Spleen (tissue), 11 donors: ENCODE measurements at regions not wholly inside any gene's neighbourhood (a gene's known extent, or its start where the extent isn't known, plus 50 kb on each side); places are given as distances from the start of the nearest gene placed in this dataset.

Experiments used
- DNase-seq: peaks from one replicate; pipeline ENCODE4 v3.0.0-alpha.2; 2020
- H3K27ac ChIP-seq, 8 donors: fragments of 200-600 bp; sonication (generic) in 7 of 8; 1 replicate in 4 of 8; 2 replicates in 4 of 8; pipeline versions ENCODE4 v1.5.0 to v1.8.0; 2016 to 2021; ENCODE audit warnings: inconsistent platforms in 4 of 8, mild to moderate bottlenecking in 4 of 8, moderate library complexity in 1 of 8
- H3K27me3 ChIP-seq, 7 donors: fragments of 200-600 bp; sonication (generic) in 6 of 7; replicated peaks in 1 of 7; 1 replicate in 4 of 7; 2 replicates in 3 of 7; pipeline versions ENCODE4 v1.5.0 to v1.8.0; 2016 to 2021; ENCODE audit warnings: inconsistent platforms in 3 of 7, mild to moderate bottlenecking in 1 of 7
- H3K36me3 ChIP-seq, 6 donors: fragments of 200-600 bp; sonication (generic) in 5 of 6; 1 replicate in 4 of 6; 2 replicates in 2 of 6; pipeline versions ENCODE4 v1.5.0 to v1.8.0; 2016 to 2021; ENCODE audit warnings: inconsistent platforms in 2 of 6
- H3K4me1 ChIP-seq, 6 donors: fragments of 200-600 bp; sonication (generic) in 5 of 6; 1 replicate in 3 of 6; 2 replicates in 3 of 6; pipeline versions ENCODE4 v1.5.0 to v1.8.0; 2016 to 2021; ENCODE audit warnings: inconsistent platforms in 3 of 6
- H3K4me3 ChIP-seq, 8 donors: fragments of 200-600 bp; sonication (generic) in 7 of 8; 1 replicate in 4 of 8; 2 replicates in 4 of 8; pipeline versions ENCODE4 v1.5.0 to v1.8.0; 2016 to 2021; ENCODE audit warnings: inconsistent platforms in 4 of 8, mild to moderate bottlenecking in 4 of 8, moderate library complexity in 2 of 8
- H3K9me3 ChIP-seq, 8 donors: fragments of 200-600 bp; sonication (generic) in 7 of 8; 1 replicate in 4 of 8; 2 replicates in 4 of 8; pipeline versions ENCODE4 v1.5.0 to v1.8.0; 2016 to 2021; ENCODE audit warnings: inconsistent platforms in 4 of 8
- POLR2A ChIP-seq, 3 donors: fragments of 450-650 bp; IDR thresholded peaks; one replicate each; pipeline ENCODE4 v1.5.1; 2017; ENCODE audit warnings: antibody characterized with exemption in 3 of 3, mild to moderate bottlenecking in 1 of 3
- POLR2AphosphoS5 ChIP-seq, 3 donors: sonication (generic); formaldehyde crosslinking; IDR thresholded peaks; one replicate each; pipeline ENCODE4 v1.5.1; 2017; ENCODE audit warnings: antibody characterized with exemption in 3 of 3
- WGBS, 5 donors: extraction: QIAGEN DNeasy Blood & Tissue Kit in 3 of 5; methylation state at CpG; one replicate each; pipeline versions ENCODE4 v1.1.5 to v1.1.7; 2013 to 2018; 5-methylcytosine and 5-hydroxymethylcytosine counted together
- intact Hi-C: fragments of 100-400 bp; cut with DNase I; formaldehyde crosslinking; loops from one replicate; pipeline ENCODE4 v1.15.0; 2023; ENCODE audit warnings: low total_unique reads
- TF ChIP-seq, protein P1 (sequence below), 11 experiments: fragments of 200-600 bp in 7 of 11; fragments of 450-650 bp in 4 of 11; sonication (generic) in 4 of 11; IDR thresholded peaks in 8 of 11; conservative IDR thresholded peaks in 3 of 11; 1 replicate in 7 of 11; 2 replicates in 4 of 11; pipeline versions ENCODE4 v1.4.0 to v1.8.0; 2016 to 2021; ENCODE audit warnings: antibody characterized with exemption in 11 of 11, inconsistent platforms in 4 of 11, mild to moderate bottlenecking in 1 of 11
- donor health status: healthy with polysubstance abuse.
- donor health status: DM: no; HTN: no; CAD: no; lungs with moderate emphysema.
- donor health status: DM: no; HTN: no; CAD: no.
- donor health status: Bipolar disorder and iron deficiency.
- donor health status: healthy.
- donor health status: DM: no; HTN: no; CAD: no.
- donor health status: DM: yes; HTN: yes; CAD: no.

DNA sequence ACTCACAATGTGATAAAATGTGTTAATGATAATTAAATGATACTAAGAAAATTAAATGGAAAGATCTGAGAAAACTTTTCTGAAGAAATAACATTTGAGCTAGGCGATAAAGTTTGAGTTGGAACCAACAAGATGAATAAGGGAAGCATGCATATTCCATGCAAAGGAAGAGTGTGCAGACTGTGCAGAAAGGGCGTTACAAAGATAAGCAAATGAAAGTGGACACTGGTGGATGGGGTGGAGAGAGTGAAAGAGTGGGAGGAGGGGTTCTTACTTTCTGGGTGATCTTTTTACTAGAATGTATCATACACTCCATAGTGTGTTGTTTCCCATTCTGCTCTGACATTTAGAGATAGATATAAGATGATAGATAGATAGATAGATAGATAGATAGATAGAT is 138.7 kb downstream of the HTR1A start:
- intact Hi-C loops, result no loop called here
- Histone ChIP-seq H3K9me3 (no peaks in the 10 kb centered on the region), H3K4me1 (no peaks in the 10 kb centered on the region), H3K4me3 (no peak overlapping the region), H3K27me3 (no peaks in the 10 kb centered on the region), H3K36me3 (no peaks in the 10 kb centered on the region), H3K27ac (no peak overlapping the region)
- no peak for DNase-seq
- TF ChIP-seq POLR2A (IDR thresholded peaks at IDR 0.05), result no peak
- no peak for TF ChIP-seq POLR2AphosphoS5 (IDR thresholded peaks at IDR 0.05)
- TF ChIP-seq, protein P1, sequence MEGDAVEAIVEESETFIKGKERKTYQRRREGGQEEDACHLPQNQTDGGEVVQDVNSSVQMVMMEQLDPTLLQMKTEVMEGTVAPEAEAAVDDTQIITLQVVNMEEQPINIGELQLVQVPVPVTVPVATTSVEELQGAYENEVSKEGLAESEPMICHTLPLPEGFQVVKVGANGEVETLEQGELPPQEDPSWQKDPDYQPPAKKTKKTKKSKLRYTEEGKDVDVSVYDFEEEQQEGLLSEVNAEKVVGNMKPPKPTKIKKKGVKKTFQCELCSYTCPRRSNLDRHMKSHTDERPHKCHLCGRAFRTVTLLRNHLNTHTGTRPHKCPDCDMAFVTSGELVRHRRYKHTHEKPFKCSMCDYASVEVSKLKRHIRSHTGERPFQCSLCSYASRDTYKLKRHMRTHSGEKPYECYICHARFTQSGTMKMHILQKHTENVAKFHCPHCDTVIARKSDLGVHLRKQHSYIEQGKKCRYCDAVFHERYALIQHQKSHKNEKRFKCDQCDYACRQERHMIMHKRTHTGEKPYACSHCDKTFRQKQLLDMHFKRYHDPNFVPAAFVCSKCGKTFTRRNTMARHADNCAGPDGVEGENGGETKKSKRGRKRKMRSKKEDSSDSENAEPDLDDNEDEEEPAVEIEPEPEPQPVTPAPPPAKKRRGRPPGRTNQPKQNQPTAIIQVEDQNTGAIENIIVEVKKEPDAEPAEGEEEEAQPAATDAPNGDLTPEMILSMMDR (IDR thresholded peaks at IDR 0.05 in 8 of 11, conservative IDR thresholded peaks at IDR 0.05 in 3 of 11), result no peak
- WGBS, 5 donors, result 74 to 92% (median 78%) methylated on average over 2 of the region's 2 CpGs

DNA sequence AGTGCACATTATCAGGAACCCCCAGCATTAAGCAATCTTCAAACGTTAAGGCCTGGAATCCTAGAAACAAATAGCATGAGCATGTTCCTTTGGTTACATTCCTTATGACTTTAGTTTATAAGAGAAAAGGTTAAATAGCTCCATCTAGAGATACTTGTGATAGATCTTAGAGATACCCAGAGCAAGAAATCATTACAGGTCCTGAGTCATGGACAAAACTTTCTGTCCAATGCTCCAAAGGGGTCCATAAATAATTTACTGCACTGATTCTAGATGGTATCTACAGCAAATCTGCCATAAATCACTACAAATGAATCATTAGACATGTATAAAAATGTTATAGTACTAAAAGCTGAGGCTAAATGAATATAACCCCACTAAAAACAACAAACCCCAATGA is 139.6 kb downstream of the HTR1A start:
- intact Hi-C loops, result no loop called here
- Histone ChIP-seq H3K9me3 (no peaks in the 10 kb centered on the region), H3K36me3 (no peaks in the 10 kb centered on the region), H3K4me1 (no peaks in the 10 kb centered on the region), H3K27me3 (no peaks in the 10 kb centered on the region), H3K4me3 (no peak overlapping the region), H3K27ac (no peak overlapping the region)
- TF ChIP-seq, protein P1 (IDR thresholded peaks at IDR 0.05 in 8 of 11, conservative IDR thresholded peaks at IDR 0.05 in 3 of 11), result no peak
- no peak for TF ChIP-seq POLR2A (IDR thresholded peaks at IDR 0.05)
- TF ChIP-seq POLR2AphosphoS5 (IDR thresholded peaks at IDR 0.05), result no peak
- WGBS, 5 donors, result 21 to 54% (median 27%) methylated on average over 1 of the region's 1 CpG
- DNase-seq, result no peak

DNA sequence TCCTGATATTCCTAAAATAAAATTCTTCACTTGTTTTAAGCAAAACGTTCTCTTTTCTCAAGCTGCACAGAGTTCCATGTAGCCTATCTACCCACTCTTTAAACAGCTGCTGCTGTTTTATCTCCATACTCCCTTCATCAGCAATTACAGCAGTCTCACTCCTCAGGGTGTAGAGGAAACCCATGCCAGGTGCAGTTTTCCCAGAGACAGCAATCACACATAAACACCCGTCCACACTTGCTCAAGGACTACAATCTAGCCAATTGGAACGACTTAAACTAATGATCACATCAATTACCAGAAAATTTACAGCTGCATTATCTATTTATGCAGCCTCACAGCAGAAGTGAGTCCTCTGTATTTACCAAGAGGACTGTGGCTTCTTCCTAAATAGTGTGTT is 141.7 kb downstream of the HTR1A start:
- 32 to 49% (median 37%) methylated on average over 3 of the region's 3 CpGs for WGBS, 5 donors

DNA sequence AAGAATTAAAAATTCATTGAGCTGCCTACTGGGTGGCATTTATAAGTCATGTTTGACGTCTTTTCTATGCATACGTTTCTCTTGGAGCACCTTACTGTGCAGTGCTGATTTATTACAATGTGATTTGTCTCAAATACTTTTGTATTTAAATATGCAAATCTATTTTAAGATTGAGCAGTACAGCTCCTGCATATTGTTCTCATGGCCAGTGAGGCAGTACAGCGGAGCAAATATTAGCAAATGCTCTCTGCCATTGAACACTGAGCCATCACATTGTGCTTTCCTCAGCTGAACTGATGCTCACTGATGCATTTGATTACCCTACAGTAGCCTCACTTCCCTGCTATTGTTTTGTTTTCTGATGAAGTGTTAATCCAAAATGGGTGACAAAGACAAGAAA is 149.6 kb downstream of the HTR1A start:
- Histone ChIP-seq H3K9me3 (peaks cover 0 to 43% (median 26%) of the 10 kb centered on the region in 8 donors), H3K36me3 (no peaks in the 10 kb centered on the region), H3K27me3 (no peaks in the 10 kb centered on the region), H3K4me3 (no peak overlapping the region), H3K27ac (no peak overlapping the region), H3K4me1 (no peaks in the 10 kb centered on the region)
- WGBS, 5 donors, result 77 to 94% (median 86%) methylated on average over 3 of the region's 3 CpGs
- intact Hi-C loops, result no loop called here
- no peak for DNase-seq
- no peak for TF ChIP-seq POLR2AphosphoS5 (IDR thresholded peaks at IDR 0.05)

More for the DNA sequence above, 141.7 kb downstream of the HTR1A start:
- Histone ChIP-seq H3K4me1 (no peaks in the 10 kb centered on the region), H3K4me3 (no peak overlapping the region), H3K9me3 (peaks cover 0 to 11% (median 7%) of the 10 kb centered on the region in 8 donors), H3K27ac (no peak overlapping the region), H3K27me3 (no peaks in the 10 kb centered on the region), H3K36me3 (no peaks in the 10 kb centered on the region)
- intact Hi-C loops, result no loop called here
- DNase-seq, result no peak
- TF ChIP-seq POLR2AphosphoS5 (IDR thresholded peaks at IDR 0.05) (no peak), POLR2A (IDR thresholded peaks at IDR 0.05) (no peak)
- TF ChIP-seq, protein P1 (IDR thresholded peaks at IDR 0.05 in 8 of 11, conservative IDR thresholded peaks at IDR 0.05 in 3 of 11), result no peak

DNA sequence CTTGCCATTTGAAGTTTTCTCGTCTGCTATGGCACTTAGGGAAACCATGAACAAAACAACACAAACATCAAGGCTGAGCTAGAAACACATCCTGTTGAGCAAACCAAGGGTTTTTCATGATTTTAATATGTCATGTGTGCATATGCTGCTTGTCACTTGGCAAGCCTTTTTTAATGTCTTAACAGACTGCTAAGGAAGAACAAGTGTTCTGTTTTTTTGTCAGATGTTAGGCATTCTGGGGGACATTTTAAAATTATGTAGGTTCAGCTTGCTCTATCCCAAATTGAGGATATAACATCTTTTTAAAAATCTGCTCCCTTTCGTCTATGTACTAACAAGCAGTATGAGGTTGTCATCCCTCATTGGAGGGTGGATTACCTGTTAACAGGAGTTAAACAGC is 150.3 kb downstream of the HTR1A start:
- no peak overlapping the region for H3K4me3 ChIP-seq
- TF ChIP-seq POLR2A (IDR thresholded peaks at IDR 0.05) (no peak), POLR2AphosphoS5 (IDR thresholded peaks at IDR 0.05) (no peak)
- TF ChIP-seq, protein P1 (IDR thresholded peaks at IDR 0.05 in 8 of 11, conservative IDR thresholded peaks at IDR 0.05 in 3 of 11), result no peak
- 71 to 86% (median 80%) methylated on average over 2 of the region's 2 CpGs for WGBS, 5 donors
- peaks cover 0 to 43% (median 26%) of the 10 kb centered on the region in 8 donors for H3K9me3 ChIP-seq
- no peak overlapping the region for H3K27ac ChIP-seq
- H3K4me1 ChIP-seq, result no peaks in the 10 kb centered on the region
- no peaks in the 10 kb centered on the region for H3K27me3 ChIP-seq
- intact Hi-C loops, result no loop called here
- H3K36me3 ChIP-seq, result no peaks in the 10 kb centered on the region
- DNase-seq, result no peak
